ENCODE measurements at regions not wholly inside any gene's neighbourhood (a gene's known extent, or its start where the extent isn't known, plus 50 kb on each side); places are given as distances from the start of the nearest gene placed in this dataset.

DNA sequence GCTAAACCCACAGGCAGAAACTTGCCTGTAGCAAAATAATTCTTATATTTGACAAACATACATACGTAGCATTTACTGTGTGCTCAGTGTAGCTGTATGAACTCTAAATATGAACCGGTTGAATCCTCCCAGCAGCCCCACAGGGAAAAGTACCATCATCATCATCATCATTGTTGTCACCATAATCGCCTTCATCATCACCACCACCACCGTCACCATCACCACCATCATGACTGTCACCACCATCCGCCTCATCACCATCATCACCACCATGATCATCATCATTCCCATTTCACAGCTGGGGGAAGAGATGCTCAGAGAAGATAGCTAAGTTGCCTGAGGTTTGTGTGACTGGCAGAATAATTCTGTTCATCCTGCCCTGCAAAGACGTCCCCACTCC is 81.7 kb downstream of the IRF8 start:
- H3K36me3 ChIP-seq (ENCODE audit: control insufficient read depth, low read length), result no peaks in the 10 kb centered on the region
- no peaks in the 10 kb centered on the region for H3F3A ChIP-seq (ENCODE audit: control insufficient read depth, insufficient read depth)
- no peaks in the 10 kb centered on the region for H3K79me2 ChIP-seq (ENCODE audit: control insufficient read depth, low read length)
- TF ChIP-seq EZH2phosphoT487 (IDR thresholded peaks at IDR 0.05; ENCODE audit: borderline replicate concordance, low read length) (no peak), CTCF (IDR thresholded peaks at IDR 0.05; ENCODE audit: low read depth, low read length, poor library complexity, severe bottlenecking) (no peak)
- H4K20me1 ChIP-seq (ENCODE audit: control insufficient read depth, insufficient read depth, low read depth, low read length), result no peaks in the 10 kb centered on the region
- no peak overlapping the region for H3K4me2 ChIP-seq (ENCODE audit: low read length)
- H3K27ac ChIP-seq (ENCODE audit: low read depth, low read length), result no peak overlapping the region
- H3K27me3 ChIP-seq (ENCODE audit: control insufficient read depth, low read length), result peaks cover 20% of the 10 kb centered on the region
- H3K4me1 ChIP-seq (ENCODE audit: control insufficient read depth, low read length), result peaks cover 40% of the 10 kb centered on the region
- H3K9me3 ChIP-seq (ENCODE audit: control insufficient read depth, insufficient read depth, low read length), result no peaks in the 10 kb centered on the region
- no peaks in the 10 kb centered on the region for H3K9me2 ChIP-seq (replicated peaks; ENCODE audit: control insufficient read depth, low read length)
- no peak overlapping the region for H3K4me3 ChIP-seq (ENCODE audit: low read length)

GRCh38 chr16:85981826-85982562 is 83.0 kb downstream of the IRF8 start:
- Histone ChIP-seq H3K9me3 (ENCODE audit: control insufficient read depth, insufficient read depth, low read length) (no peaks in the 10 kb centered on the region), H3K4me1 (ENCODE audit: control insufficient read depth, low read length) (peaks cover 53% of the 10 kb centered on the region), H3K4me3 (ENCODE audit: low read length) (no peak overlapping the region), H4K20me1 (ENCODE audit: control insufficient read depth, insufficient read depth, low read depth, low read length) (no peaks in the 10 kb centered on the region), H3F3A (ENCODE audit: control insufficient read depth, insufficient read depth) (no peaks in the 10 kb centered on the region), H3K4me2 (ENCODE audit: low read length) (no peak overlapping the region), H3K27ac (ENCODE audit: low read depth, low read length) (no peak overlapping the region), H3K36me3 (ENCODE audit: control insufficient read depth, low read length) (no peaks in the 10 kb centered on the region), H3K9me2 (replicated peaks; ENCODE audit: control insufficient read depth, low read length) (no peaks in the 10 kb centered on the region), H3K27me3 (ENCODE audit: control insufficient read depth, low read length) (peaks cover 20% of the 10 kb centered on the region), H3K79me2 (ENCODE audit: control insufficient read depth, low read length) (no peaks in the 10 kb centered on the region)
- TF ChIP-seq CTCF (IDR thresholded peaks at IDR 0.05; ENCODE audit: low read depth, low read length, poor library complexity, severe bottlenecking), result no peak
- no peak for TF ChIP-seq EZH2phosphoT487 (IDR thresholded peaks at IDR 0.05; ENCODE audit: borderline replicate concordance, low read length)

GRCh38 chr16:85982563-85982939 is 83.6 kb downstream of the IRF8 start:
- H3K4me3 ChIP-seq (ENCODE audit: low read length), result no peak overlapping the region
- TF ChIP-seq EZH2phosphoT487 (IDR thresholded peaks at IDR 0.05; ENCODE audit: borderline replicate concordance, low read length) (no peak), CTCF (IDR thresholded peaks at IDR 0.05; ENCODE audit: low read depth, low read length, poor library complexity, severe bottlenecking) (no peak)
- no peaks in the 10 kb centered on the region for H3F3A ChIP-seq (ENCODE audit: control insufficient read depth, insufficient read depth)
- H3K79me2 ChIP-seq (ENCODE audit: control insufficient read depth, low read length), result no peaks in the 10 kb centered on the region
- no peak overlapping the region for H3K4me2 ChIP-seq (ENCODE audit: low read length)
- H3K27me3 ChIP-seq (ENCODE audit: control insufficient read depth, low read length), result peaks cover 20% of the 10 kb centered on the region
- peaks cover 59% of the 10 kb centered on the region for H3K4me1 ChIP-seq (ENCODE audit: control insufficient read depth, low read length)
- H4K20me1 ChIP-seq (ENCODE audit: control insufficient read depth, insufficient read depth, low read depth, low read length), result no peaks in the 10 kb centered on the region
- H3K27ac ChIP-seq (ENCODE audit: low read depth, low read length), result no peak overlapping the region
- no peaks in the 10 kb centered on the region for H3K9me2 ChIP-seq (replicated peaks; ENCODE audit: control insufficient read depth, low read length)
- no peaks in the 10 kb centered on the region for H3K9me3 ChIP-seq (ENCODE audit: control insufficient read depth, insufficient read depth, low read length)
- no peaks in the 10 kb centered on the region for H3K36me3 ChIP-seq (ENCODE audit: control insufficient read depth, low read length)

Data from DOHH2 (cell line).